GM23248 (cell line): ENCODE measurements at regions not wholly inside any gene's neighbourhood (a gene's known extent, or its start where the extent isn't known, plus 50 kb on each side); places are given as distances from the start of the nearest gene placed in this dataset.

ENCODE experiments used
- EZH2 ChIP-seq: fragments of 200-600 bp; sonication (generic); IDR thresholded peaks from 2 replicates; pipeline ENCODE4 v1.6.1; 2018; ENCODE audit warnings: antibody characterized with exemption, mild to moderate bottlenecking; ENCODE audit not compliant: insufficient read depth, poor library complexity, severe bottlenecking
- EZH2phosphoT487 ChIP-seq: fragments of 200-600 bp; sonication (generic); IDR thresholded peaks from 2 replicates; pipeline ENCODE4 v1.6.1; 2018; ENCODE audit warnings: antibody characterized with exemption, moderate library complexity, mild to moderate bottlenecking, low read depth; ENCODE audit not compliant: insufficient read depth

DNA sequence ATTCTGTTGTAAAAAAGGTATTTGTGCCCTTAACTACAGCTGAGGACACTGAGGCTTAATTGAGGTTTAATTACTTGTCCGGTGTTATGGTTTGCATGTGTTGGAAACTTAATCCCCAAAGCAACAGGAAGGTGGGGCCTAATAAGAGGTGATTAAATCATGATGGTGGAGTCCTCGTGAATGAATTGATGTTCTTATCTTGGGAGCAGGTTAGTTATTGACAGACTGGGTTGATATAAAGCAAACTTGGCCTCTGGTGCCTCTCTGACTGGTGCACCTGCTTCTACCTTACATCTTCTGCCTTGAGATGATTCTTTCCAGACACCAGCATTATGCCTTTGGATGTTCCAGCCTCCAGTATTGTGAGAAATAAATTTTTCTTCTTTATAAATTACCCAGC lies 306.5 kb upstream of the HS3ST5 start:
- TF ChIP-seq EZH2phosphoT487 (no peak), EZH2 (no peak)
